Stimulated activated naive CD8-positive, alpha-beta T cell treated with anti-CD3 and anti-CD28 coated beads, Interleukin-15, Interleukin-2, amounts not matched to agents 100 ng/mL and 50 ng/mL, for 24 hours (primary cell): ENCODE measurements at regions not wholly inside any gene's neighbourhood (a gene's known extent, or its start where the extent isn't known, plus 50 kb on each side); places are given as distances from the start of the nearest gene placed in this dataset.

Experiments
- H3K27ac Mint-ChIP-seq: one replicate; pipeline ENCODE4 v1.8.0; 2021; ENCODE audit warnings: mild to moderate bottlenecking, mixed read lengths
- H3K27me3 Mint-ChIP-seq: one replicate; pipeline ENCODE4 v1.8.0; 2021; ENCODE audit warnings: mixed read lengths
- H3K36me3 Mint-ChIP-seq: one replicate; pipeline ENCODE4 v1.8.0; 2021; ENCODE audit warnings: low read depth, mixed read lengths
- H3K4me1 Mint-ChIP-seq: one replicate; pipeline ENCODE4 v1.8.0; 2021; ENCODE audit warnings: low read depth, mixed read lengths
- H3K4me3 Mint-ChIP-seq: one replicate; pipeline ENCODE4 v1.8.0; 2021; ENCODE audit warnings: mild to moderate bottlenecking, mixed read lengths
- H3K9me3 Mint-ChIP-seq: one replicate; pipeline ENCODE4 v1.8.0; 2021; ENCODE audit warnings: mixed read lengths

DNA sequence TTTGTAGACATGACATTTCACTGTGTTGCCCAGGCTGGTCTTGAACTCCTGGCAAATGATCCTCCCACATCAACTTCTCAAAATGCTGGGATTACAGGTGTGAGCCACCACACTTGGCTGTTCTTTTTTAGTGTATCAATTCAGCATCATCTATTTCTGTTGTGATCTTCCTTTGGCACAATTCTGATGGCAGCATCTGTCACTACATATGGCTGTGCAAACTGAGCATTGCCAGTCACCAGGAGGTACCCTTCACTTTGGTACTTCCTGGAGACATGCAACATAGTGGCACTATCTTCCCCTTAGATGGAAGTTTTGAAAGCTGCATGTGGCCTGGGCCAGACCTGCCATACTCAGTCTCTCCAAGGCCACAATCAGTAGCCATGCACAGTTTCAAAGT is 467.1 kb upstream of the TMPO start:
- Mint-ChIP-seq H3K4me1 (no peaks in the 10 kb centered on the region), H3K27ac (no peak overlapping the region), H3K27me3 (no peaks in the 10 kb centered on the region), H3K36me3 (no peaks in the 10 kb centered on the region), H3K4me3 (no peak overlapping the region), H3K9me3 (peaks cover 4% of the 10 kb centered on the region)

DNA sequence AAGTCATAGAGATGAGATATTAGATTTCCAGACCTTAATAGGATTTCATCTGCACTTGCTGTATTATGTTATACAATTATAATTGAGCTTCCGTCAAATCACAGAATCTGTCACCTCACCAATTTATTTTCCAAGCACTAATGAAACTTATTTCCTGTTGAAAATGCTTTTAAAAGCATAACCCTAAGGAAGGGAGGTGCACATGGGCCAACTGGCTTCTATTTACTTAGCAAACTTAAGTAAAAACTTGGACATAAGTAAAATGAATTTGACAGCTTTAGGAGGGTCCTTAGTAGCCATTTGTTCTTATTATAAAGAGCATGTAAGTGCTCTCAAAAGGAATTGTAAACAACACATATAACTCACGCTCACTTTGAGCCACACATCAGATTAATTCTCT is 462.2 kb upstream of the TMPO start:
- H3K9me3 Mint-ChIP-seq: peaks cover 6% of the 10 kb centered on the region
- H3K27me3 Mint-ChIP-seq: no peaks in the 10 kb centered on the region
- no peaks in the 10 kb centered on the region for H3K4me1 Mint-ChIP-seq
- no peak overlapping the region for H3K27ac Mint-ChIP-seq
- H3K4me3 Mint-ChIP-seq: no peak overlapping the region
- H3K36me3 Mint-ChIP-seq: no peaks in the 10 kb centered on the region

- Mint-ChIP-seq H3K4me3 (no peak overlapping the region), H3K27ac (no peak overlapping the region)
Observed at GRCh38 chr12:98057701-98058100, 457.7 kb upstream of the TMPO start.

DNA sequence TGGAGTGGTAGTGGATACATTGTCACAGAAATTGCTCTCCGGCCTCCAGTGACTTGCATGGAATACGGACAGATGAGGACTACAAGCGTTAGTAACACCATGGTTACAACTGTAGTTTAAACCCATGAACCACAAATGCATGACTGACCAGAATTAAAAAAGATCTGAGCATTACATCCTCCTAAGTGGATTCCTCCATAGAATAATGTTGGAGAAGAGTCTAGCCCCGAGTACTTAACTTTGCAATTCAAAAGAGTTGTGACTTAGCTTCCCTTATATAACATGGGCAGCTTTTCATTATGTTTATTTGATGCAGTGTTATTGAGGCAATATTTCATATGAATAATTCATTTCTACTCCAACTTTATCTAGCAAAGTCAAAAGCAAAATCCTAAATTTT is 457.2 kb upstream of the TMPO start:
- peaks cover 3% of the 10 kb centered on the region for H3K9me3 Mint-ChIP-seq
- H3K4me1 Mint-ChIP-seq: no peaks in the 10 kb centered on the region
- no peaks in the 10 kb centered on the region for H3K27me3 Mint-ChIP-seq
- no peaks in the 10 kb centered on the region for H3K36me3 Mint-ChIP-seq
- no peak overlapping the region for H3K4me3 Mint-ChIP-seq
- no peak overlapping the region for H3K27ac Mint-ChIP-seq

More at GRCh38 chr12:98057701-98058100, 457.7 kb upstream of the TMPO start:
- Mint-ChIP-seq H3K27me3 (no peaks in the 10 kb centered on the region), H3K4me1 (no peaks in the 10 kb centered on the region), H3K36me3 (no peaks in the 10 kb centered on the region), H3K9me3 (peaks cover 3% of the 10 kb centered on the region)

DNA sequence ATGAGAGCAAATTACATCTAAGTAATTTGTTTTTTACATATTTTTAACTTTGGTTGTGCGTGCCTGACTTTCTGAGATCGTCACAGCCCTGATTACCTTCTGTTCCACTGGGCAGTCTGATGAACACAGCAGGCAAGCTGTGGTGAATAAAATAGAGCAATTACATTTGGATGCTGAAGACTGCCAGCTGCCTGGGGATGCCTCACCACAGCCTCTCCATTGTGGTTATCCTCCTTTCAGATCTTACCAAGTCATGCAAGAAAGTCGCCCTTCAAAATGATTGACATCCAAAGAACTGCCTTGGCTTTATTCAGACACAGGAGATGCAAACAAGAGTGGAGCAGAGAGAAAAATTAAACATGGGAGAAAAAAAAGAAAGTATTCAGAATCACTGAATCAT is 456.6 kb upstream of the TMPO start:
- Mint-ChIP-seq H3K4me3 (no peak overlapping the region), H3K9me3 (peaks cover 3% of the 10 kb centered on the region), H3K36me3 (no peaks in the 10 kb centered on the region)

DNA sequence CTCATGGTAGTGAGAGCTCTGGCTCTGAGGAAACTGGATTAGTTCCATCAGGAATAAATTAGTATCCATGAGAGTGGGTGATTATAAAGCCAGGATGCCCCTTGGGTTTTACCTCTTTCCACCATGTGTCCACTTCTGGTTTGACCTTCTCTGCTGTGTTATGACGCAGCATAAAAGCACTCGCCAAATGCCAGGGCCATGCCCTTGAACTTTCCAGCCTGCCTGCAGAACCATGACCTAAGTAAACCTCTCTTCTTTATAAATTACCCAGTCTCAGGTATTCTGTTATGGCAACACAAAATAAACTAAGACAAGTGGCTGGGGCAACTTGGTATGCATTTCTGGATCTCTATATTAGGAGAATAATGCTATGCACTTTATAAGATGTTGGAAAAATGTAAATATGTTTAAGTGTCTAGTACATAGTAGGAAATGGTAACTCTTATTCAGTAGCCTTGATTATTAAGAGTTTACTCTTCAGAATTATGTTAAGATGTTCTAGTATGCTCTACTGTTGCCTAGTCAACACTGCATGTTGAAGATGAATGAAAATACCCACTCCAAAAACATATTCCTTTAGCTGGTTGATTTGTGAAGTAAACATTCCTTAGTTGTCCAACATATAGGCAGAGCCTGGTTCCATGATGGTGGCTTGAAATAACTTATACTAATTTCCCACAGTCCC is 455.6 kb upstream of the TMPO start:
- H3K4me3 Mint-ChIP-seq: no peak overlapping the region
- no peaks in the 10 kb centered on the region for H3K36me3 Mint-ChIP-seq
- no peaks in the 10 kb centered on the region for H3K27me3 Mint-ChIP-seq
- peaks cover under 1% of the 10 kb centered on the region for H3K9me3 Mint-ChIP-seq
- H3K27ac Mint-ChIP-seq: no peak overlapping the region
- no peaks in the 10 kb centered on the region for H3K4me1 Mint-ChIP-seq

More for the DNA sequence above, 456.6 kb upstream of the TMPO start:
- Mint-ChIP-seq H3K27me3 (no peaks in the 10 kb centered on the region), H3K4me1 (no peaks in the 10 kb centered on the region), H3K27ac (no peak overlapping the region)

DNA sequence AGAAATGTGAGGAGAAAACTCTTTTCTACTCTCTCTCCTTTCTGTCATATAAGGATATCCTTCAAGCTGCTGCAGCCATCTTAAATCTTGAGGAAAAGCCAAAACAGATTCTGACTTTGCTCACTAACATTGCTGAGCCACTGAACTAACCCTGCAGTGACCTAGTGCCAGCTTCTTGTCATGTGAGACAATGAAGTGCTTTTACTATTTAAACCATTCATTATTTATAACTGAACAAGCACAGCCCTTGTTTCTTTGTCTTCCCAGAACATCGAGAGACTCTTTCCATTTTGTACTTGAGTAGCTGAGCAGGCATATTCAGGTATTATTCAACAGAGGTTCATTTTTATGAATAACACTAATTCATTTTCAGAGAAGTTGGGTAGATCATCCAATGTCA is 455.0 kb upstream of the TMPO start:
- H3K27ac Mint-ChIP-seq: no peak overlapping the region
- no peak overlapping the region for H3K4me3 Mint-ChIP-seq
- H3K4me1 Mint-ChIP-seq: no peaks in the 10 kb centered on the region
- H3K27me3 Mint-ChIP-seq: no peaks in the 10 kb centered on the region
- no peaks in the 10 kb centered on the region for H3K36me3 Mint-ChIP-seq
- H3K9me3 Mint-ChIP-seq: no peaks in the 10 kb centered on the region

DNA sequence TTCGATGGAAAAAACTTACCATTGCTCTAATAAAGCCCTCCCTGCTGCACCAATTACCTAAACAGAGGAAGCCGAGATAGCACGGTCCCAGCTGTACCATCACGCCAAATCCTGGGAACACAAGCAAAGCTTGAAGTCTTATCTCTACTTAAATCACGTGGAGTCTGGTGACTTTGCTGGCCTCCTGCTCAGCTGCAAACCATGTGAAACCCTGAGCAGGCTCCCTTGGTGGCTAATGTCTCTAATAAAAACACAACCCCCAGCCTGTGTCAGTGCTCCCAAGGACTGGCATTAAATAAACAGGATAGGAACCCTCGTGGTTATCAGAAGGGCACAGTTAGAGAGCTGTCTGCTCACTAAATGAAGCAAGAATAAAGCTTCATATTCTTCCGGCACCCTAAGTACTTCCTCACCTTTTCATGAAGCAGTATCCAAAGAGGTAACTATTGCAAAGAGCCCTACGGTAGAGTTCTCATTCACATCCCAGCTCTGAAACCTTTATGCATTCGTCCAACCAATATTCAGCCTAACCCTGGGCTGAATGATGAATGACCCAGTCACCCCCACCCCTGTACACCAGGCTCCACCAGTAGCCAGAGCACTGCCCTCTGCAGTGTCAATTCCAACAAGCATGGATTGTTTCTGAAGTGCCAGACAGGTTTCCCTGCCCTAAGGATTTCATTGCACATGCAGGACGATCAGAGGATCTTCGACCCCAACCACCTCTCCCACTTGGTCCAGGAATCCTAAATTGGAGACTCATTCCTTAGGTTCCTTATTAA is 452.7 kb upstream of the TMPO start:
- Mint-ChIP-seq H3K36me3 (no peaks in the 10 kb centered on the region), H3K27ac (no peak overlapping the region), H3K4me3 (no peak overlapping the region), H3K27me3 (no peaks in the 10 kb centered on the region), H3K9me3 (no peaks in the 10 kb centered on the region), H3K4me1 (no peaks in the 10 kb centered on the region)

DNA sequence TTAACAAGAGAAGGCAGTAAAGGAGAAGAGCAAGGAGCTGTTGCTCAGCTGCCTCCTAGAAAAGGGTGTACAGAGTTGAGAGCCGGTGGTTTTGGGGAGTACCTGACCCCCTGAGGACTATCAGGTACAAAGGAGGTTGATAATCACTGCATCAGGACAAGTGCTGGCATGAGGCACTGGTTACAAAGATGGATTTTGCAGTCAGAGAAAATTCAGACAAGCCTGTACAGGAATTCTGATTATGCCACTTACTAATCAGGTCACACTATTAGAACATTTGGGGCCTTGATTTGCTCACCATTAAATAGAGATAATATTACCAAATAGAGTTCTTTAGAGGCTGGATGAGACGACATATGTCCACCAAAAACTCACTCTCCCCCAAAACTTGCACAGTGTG is 450.9 kb upstream of the TMPO start:
- H3K4me3 Mint-ChIP-seq: no peak overlapping the region
- H3K27ac Mint-ChIP-seq: no peak overlapping the region
- H3K27me3 Mint-ChIP-seq: no peaks in the 10 kb centered on the region
- no peaks in the 10 kb centered on the region for H3K36me3 Mint-ChIP-seq
- no peaks in the 10 kb centered on the region for H3K4me1 Mint-ChIP-seq
- no peaks in the 10 kb centered on the region for H3K9me3 Mint-ChIP-seq

- Mint-ChIP-seq H3K4me1 (no peaks in the 10 kb centered on the region), H3K9me3 (no peaks in the 10 kb centered on the region), H3K27ac (no peak overlapping the region), H3K36me3 (no peaks in the 10 kb centered on the region), H3K27me3 (no peaks in the 10 kb centered on the region), H3K4me3 (no peak overlapping the region)
Observed at GRCh38 chr12:98067795-98068194, 447.6 kb upstream of the TMPO start.

- Mint-ChIP-seq H3K36me3 (no peaks in the 10 kb centered on the region), H3K4me3 (no peak overlapping the region), H3K27ac (no peak overlapping the region), H3K4me1 (no peaks in the 10 kb centered on the region), H3K27me3 (no peaks in the 10 kb centered on the region), H3K9me3 (no peaks in the 10 kb centered on the region)
Observed at GRCh38 chr12:98073610-98074009, 441.8 kb upstream of the TMPO start.

GRCh38 chr12:98074286-98074685 is 441.1 kb upstream of the TMPO start:
- Mint-ChIP-seq H3K27me3 (no peaks in the 10 kb centered on the region), H3K9me3 (no peaks in the 10 kb centered on the region), H3K4me3 (no peak overlapping the region), H3K36me3 (no peaks in the 10 kb centered on the region), H3K27ac (no peak overlapping the region), H3K4me1 (no peaks in the 10 kb centered on the region)

DNA sequence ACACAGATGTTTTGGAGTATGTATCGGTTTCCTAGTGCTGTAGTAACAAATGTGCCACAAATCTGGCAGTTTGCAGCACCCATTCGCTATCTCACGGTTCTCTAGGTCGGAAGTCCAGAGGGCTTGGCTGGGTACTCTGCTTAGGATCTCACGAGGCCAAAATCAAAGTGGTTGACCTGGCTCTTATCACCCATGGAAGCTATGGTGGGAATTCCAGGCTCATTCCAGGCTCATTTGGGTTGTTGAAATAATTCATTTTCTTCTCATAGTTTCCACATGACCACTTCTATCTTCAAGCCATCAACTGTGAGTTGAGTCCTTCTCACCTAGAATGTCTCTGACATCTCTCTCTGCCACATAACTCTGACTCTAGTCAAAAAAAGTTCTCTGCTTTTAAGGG is 431.0 kb upstream of the TMPO start:
- H3K4me3 Mint-ChIP-seq: no peak overlapping the region
- H3K36me3 Mint-ChIP-seq: no peaks in the 10 kb centered on the region
- H3K4me1 Mint-ChIP-seq: no peaks in the 10 kb centered on the region
- H3K27ac Mint-ChIP-seq: no peak overlapping the region
- peaks cover 8% of the 10 kb centered on the region for H3K9me3 Mint-ChIP-seq
- peaks cover 7% of the 10 kb centered on the region for H3K27me3 Mint-ChIP-seq

- no peaks in the 10 kb centered on the region for H3K4me1 Mint-ChIP-seq
- no peak overlapping the region for H3K27ac Mint-ChIP-seq
- peaks cover 8% of the 10 kb centered on the region for H3K9me3 Mint-ChIP-seq
- peaks cover 7% of the 10 kb centered on the region for H3K27me3 Mint-ChIP-seq
- H3K4me3 Mint-ChIP-seq: no peak overlapping the region
- H3K36me3 Mint-ChIP-seq: no peaks in the 10 kb centered on the region
Observed at GRCh38 chr12:98085046-98085755, 430.2 kb upstream of the TMPO start.

DNA sequence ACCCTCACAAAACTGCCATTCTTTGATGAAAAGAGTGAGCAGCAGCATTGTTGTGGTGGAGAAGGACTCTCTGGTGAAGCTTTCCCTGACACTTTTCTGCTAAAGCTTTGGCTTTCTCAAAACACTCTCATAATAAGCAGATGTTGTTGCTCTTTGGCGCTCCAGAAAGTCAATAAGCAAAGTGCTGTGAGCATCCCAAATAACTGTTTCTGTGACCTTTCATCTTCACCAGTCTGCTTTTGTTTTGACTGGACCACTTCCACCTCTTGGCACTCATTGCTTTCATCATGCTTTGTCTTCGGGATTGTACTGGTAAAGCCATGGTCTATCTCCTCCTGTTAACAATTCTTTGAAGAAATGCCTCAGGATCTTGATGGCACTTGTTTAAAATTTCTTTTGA is 424.7 kb upstream of the TMPO start:
- Mint-ChIP-seq H3K4me1 (no peaks in the 10 kb centered on the region), H3K9me3 (peaks cover 4% of the 10 kb centered on the region), H3K36me3 (no peaks in the 10 kb centered on the region), H3K4me3 (no peak overlapping the region), H3K27me3 (peaks cover 7% of the 10 kb centered on the region), H3K27ac (no peak overlapping the region)
